Activated B cell treated with CpG ODN at 0.5 μM for 24 hours (primary cell): ENCODE measurements at regions not wholly inside any gene's neighbourhood (a gene's known extent, or its start where the extent isn't known, plus 50 kb on each side); places are given as distances from the start of the nearest gene placed in this dataset.
"Not testable (repeated sequence)": the region's sequence is repeated elsewhere in the genome, so short reads cannot be mapped to it uniquely, and the experiment has no call there.

Source experiments
- ATAC-seq: fragments of 200-7000 bp; cut with Tn5 transposase; one replicate; pipeline ENCODE4 v1.10.0; 2021; ENCODE audit warnings: low read depth, mild to moderate bottlenecking, moderate library complexity
- CTCF ChIA-PET: fragments of 350-600 bp; sonication (Branson Sonifier 250); formaldehyde crosslinking; loops from one replicate; lab custom pipeline; 2021; ENCODE audit warnings: antibody characterized with exemption; lab: Charles Lee
- POLR2A ChIA-PET: fragments of 350-600 bp; sonication (Branson Sonifier 250); formaldehyde crosslinking; loops from one replicate; lab custom pipeline; 2021; ENCODE audit warnings: antibody characterized with exemption; lab: Charles Lee
- DNase-seq: peaks from one replicate; pipeline ENCODE4 v3.0.0; 2022
- H3K27ac Mint-ChIP-seq: one replicate; pipeline ENCODE4 v1.8.0; 2020; ENCODE audit warnings: mixed read lengths
- H3K27me3 Mint-ChIP-seq: one replicate; pipeline ENCODE4 v1.8.0; 2021; ENCODE audit warnings: mixed read lengths
- H3K36me3 Mint-ChIP-seq: one replicate; pipeline ENCODE4 v1.8.0; 2021; ENCODE audit warnings: low read depth, mixed read lengths
- H3K4me1 Mint-ChIP-seq: one replicate; pipeline ENCODE4 v1.8.0; 2021; ENCODE audit warnings: mixed read lengths
- H3K4me3 Mint-ChIP-seq: one replicate; pipeline ENCODE4 v1.8.0; 2020; ENCODE audit warnings: mild to moderate bottlenecking, mixed read lengths
- H3K9me3 Mint-ChIP-seq: one replicate; pipeline ENCODE4 v1.8.0; 2020; ENCODE audit warnings: mixed read lengths
- intact Hi-C: fragments of 100-400 bp; cut with micrococcal nuclease; formaldehyde crosslinking; loops from one replicate; pipeline ENCODE4 v1.15.1; 2024
- TF ChIP-seq, protein P1 (sequence below): fragments of 200-600 bp; IDR thresholded peaks from one replicate; pipeline ENCODE4 v1.8.0; 2022; ENCODE audit warnings: antibody characterized with exemption, mild to moderate bottlenecking

DNA sequence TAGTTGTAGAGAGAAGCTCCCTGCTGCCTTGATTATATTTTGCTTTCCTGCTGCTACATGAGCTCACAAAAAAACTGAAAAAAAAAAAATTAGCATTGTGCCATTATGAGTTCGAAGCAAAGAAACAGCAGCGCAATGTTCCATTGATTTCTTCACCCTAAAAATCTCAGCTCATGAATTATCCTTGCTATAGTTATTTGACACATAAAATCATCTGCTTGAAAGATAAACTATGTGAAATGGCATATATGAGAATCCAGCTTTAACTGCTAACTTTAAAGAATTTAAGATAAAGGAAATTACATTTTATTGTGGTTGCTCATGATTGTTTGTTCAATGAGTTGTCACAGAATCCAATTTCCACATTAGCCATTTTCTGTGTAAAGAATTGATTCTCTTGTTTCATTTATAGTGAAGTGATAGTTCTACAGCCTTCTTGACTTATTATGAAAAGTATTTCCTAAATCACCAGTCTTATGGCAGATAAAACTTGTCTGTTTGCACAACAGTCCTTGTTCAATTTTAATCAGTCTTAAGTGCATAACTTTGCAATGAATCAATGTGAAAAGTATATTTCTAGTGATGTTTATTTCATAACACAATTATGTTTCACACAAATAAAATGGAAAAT, 1275.0 kb upstream of the CDH9 start:
- Mint-ChIP-seq H3K9me3 (peaks cover 9% of the 10 kb centered on the region), H3K4me3 (no peak overlapping the region), H3K27ac (no peak overlapping the region), H3K4me1 (no peaks in the 10 kb centered on the region), H3K36me3 (no peaks in the 10 kb centered on the region), H3K27me3 (no peaks in the 10 kb centered on the region)
- DNase-seq (no peak), ATAC-seq (no peak)
- POLR2A ChIA-PET = no interaction called here
- CTCF ChIA-PET = no interaction called here
- intact Hi-C loops = no loop called here
- TF ChIP-seq, protein P1, sequence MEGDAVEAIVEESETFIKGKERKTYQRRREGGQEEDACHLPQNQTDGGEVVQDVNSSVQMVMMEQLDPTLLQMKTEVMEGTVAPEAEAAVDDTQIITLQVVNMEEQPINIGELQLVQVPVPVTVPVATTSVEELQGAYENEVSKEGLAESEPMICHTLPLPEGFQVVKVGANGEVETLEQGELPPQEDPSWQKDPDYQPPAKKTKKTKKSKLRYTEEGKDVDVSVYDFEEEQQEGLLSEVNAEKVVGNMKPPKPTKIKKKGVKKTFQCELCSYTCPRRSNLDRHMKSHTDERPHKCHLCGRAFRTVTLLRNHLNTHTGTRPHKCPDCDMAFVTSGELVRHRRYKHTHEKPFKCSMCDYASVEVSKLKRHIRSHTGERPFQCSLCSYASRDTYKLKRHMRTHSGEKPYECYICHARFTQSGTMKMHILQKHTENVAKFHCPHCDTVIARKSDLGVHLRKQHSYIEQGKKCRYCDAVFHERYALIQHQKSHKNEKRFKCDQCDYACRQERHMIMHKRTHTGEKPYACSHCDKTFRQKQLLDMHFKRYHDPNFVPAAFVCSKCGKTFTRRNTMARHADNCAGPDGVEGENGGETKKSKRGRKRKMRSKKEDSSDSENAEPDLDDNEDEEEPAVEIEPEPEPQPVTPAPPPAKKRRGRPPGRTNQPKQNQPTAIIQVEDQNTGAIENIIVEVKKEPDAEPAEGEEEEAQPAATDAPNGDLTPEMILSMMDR = no peak

DNA sequence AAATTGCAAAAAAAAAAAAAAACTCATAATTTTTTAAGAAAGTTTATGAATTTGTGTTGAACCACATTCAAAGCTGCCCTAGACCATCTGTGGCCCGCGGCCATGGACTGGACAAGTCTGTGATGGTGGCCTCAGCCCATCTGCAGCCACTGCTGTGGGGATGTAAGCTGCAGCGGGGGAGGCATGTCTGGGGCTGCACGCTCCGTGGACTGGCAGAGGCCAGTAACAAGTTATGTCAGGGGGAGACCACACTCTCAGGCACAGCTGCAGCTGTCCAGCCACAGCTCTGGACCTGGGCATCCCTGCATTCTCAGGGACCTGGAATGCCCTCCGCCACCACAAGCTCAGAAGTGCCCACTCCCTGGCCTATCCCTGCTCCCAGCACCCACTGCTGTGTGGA, 1272.3 kb upstream of the CDH9 start:
- no peaks in the 10 kb centered on the region for H3K36me3 Mint-ChIP-seq
- CTCF ChIA-PET = no interaction called here

DNA sequence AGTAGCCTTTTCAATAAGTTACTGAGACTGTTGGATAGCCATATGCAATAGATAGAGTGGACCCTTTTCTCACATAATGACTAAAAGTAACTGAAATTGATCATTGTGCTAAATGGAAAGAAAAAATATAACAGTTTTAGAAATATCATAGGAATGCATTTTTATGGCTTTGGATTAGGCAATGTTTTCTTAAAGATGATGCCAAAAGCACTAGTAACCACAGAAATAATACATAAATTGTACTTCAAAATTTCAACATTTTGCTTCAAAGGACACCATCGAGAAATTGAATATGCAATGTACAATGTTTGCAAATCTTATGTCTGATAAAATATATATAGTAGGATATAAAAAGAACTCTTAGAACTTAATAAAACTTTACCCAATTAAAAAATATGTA, 1267.5 kb upstream of the CDH9 start:
- no peaks in the 10 kb centered on the region for H3K36me3 Mint-ChIP-seq
- no peak overlapping the region for H3K27ac Mint-ChIP-seq
- H3K9me3 Mint-ChIP-seq = peaks cover 12% of the 10 kb centered on the region
- no peaks in the 10 kb centered on the region for H3K27me3 Mint-ChIP-seq
- DNase-seq (no peak), ATAC-seq (no peak)
- H3K4me1 Mint-ChIP-seq = no peaks in the 10 kb centered on the region
- TF ChIP-seq, protein P1 = no peak
- ChIA-PET CTCF (no interaction called here), POLR2A (no interaction called here)
- H3K4me3 Mint-ChIP-seq = no peak overlapping the region
- intact Hi-C loops = no loop called here

More for the DNA sequence above, 1272.3 kb upstream of the CDH9 start:
- H3K27ac Mint-ChIP-seq = no peak overlapping the region
- DNase-seq = no peak
- ATAC-seq = no peak
- POLR2A ChIA-PET = no interaction called here
- TF ChIP-seq, protein P1 = no peak
- intact Hi-C loops = no loop called here
- H3K4me3 Mint-ChIP-seq = no peak overlapping the region
- H3K9me3 Mint-ChIP-seq = peaks cover 8% of the 10 kb centered on the region
- H3K27me3 Mint-ChIP-seq = no peaks in the 10 kb centered on the region
- no peaks in the 10 kb centered on the region for H3K4me1 Mint-ChIP-seq

DNA sequence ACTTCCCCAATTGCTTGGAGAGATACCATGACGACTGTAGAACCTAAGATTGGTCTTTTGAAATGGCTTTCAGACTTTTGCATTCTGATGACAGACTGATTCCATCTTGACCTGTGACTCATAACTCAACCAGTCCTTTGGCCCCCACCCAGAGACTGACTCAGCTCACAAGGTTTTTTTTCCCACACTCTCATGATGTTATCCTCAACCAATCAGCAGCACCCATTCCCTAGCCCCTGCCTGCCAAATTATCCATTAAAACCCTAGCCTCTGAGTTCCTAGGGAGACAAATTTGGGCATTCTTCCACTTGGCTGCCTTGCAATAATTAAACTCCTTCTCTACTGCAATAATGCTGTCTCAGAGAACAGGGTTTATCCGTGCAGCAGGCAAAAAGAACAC, 1263.3 kb upstream of the CDH9 start:
- TF ChIP-seq, protein P1 = no peak
- Mint-ChIP-seq H3K4me1 (no peaks in the 10 kb centered on the region), H3K9me3 (peaks cover 12% of the 10 kb centered on the region), H3K36me3 (no peaks in the 10 kb centered on the region), H3K4me3 (no peak overlapping the region), H3K27ac (no peak overlapping the region), H3K27me3 (no peaks in the 10 kb centered on the region)
- CTCF ChIA-PET = no interaction called here
- POLR2A ChIA-PET = no interaction called here
- intact Hi-C loops = no loop called here
- no peak for ATAC-seq
- no peak for DNase-seq

DNA sequence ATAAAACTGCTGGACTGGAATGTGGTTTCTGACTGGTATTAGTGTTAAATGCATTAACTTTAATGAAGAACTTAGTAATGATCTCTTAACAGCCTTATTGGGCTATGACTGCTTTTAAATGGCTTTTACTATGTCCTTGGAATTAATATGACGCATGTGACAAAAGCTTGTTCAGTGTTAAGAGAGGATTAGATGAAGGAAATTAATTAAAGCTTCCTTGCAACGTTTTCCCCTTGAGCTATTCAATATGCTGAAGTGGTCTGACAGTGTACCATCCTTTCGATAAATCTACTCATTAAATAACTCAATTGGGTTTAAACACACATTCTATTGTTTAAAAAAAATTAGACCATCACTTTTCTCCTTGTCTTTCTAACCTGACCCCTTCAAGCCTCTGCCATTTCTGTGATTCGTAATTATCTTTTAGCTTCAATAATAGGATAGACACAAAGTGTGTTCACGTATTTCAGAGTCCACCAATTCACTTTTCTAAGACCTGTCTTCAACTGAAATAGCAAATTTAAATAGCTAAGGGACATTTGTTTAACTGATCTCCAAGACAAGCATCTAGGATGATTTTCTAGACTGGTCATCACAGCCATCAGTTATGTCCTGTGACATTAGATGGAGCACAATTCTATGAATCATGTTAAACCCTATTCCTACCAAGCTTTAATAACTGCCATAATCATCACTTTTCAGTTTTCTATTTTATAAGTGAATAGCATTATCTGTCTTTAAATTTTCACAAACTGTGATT, 1258.0 kb upstream of the CDH9 start:
- ATAC-seq (no peak), DNase-seq (no peak)
- Mint-ChIP-seq H3K4me3 (no peak overlapping the region), H3K4me1 (no peaks in the 10 kb centered on the region), H3K36me3 (no peaks in the 10 kb centered on the region), H3K27ac (no peak overlapping the region), H3K9me3 (peaks cover 4% of the 10 kb centered on the region), H3K27me3 (no peaks in the 10 kb centered on the region)
- TF ChIP-seq, protein P1 = no peak
- POLR2A ChIA-PET = no interaction called here
- intact Hi-C loops = no loop called here
- CTCF ChIA-PET = no interaction called here

DNA sequence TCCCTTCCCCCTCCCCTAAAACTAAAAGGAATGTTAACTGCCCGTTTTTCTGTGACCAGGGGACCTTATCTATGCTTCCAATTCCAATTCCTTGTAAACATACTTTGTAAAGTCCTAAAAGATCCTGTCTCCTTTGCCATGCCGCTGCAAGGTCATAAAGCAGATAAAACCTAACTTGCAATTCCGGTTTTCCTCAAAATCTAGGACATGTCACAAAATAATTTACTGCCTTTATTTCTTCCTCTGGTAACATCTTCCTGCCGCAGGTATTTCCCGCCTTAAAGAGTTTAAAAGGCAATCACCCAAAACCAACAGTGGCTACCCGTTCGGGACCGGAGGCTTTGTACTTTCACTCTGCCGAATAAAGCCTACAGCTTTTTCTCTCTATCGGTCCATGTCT, 1248.6 kb upstream of the CDH9 start:
- H3K9me3 Mint-ChIP-seq, intact Hi-C loops, H3K4me1 Mint-ChIP-seq, CTCF ChIA-PET, POLR2A ChIA-PET, DNase-seq, H3K27ac Mint-ChIP-seq, H3K36me3 Mint-ChIP-seq, H3K27me3 Mint-ChIP-seq, H3K4me3 Mint-ChIP-seq, ATAC-seq: not testable (repeated sequence)
